ENCODE measurements at regions not wholly inside any gene's neighbourhood (a gene's known extent, or its start where the extent isn't known, plus 50 kb on each side); places are given as distances from the start of the nearest gene placed in this dataset.

GRCh38 chr5:118302786-118303185 is 685.6 kb downstream of the DTWD2 start:
- H3K36me3 Mint-ChIP-seq (ENCODE audit: insufficient read depth, unreplicated experiment): no peaks in the 10 kb centered on the region
- CTCF ChIA-PET: no interaction called here
- no TSS peak for BruUV-seq (replicated peaks)
- intact Hi-C loops (cut with micrococcal nuclease; ENCODE audit: unreplicated experiment): no loop called here
- H3K9me3 Mint-ChIP-seq (ENCODE audit: low read depth, unreplicated experiment): peaks cover 19% of the 10 kb centered on the region
- no peaks in the 10 kb centered on the region for H3K27me3 Mint-ChIP-seq (ENCODE audit: unreplicated experiment)
- H3K4me3 Mint-ChIP-seq (ENCODE audit: low read depth, unreplicated experiment): no peak overlapping the region
- H3K27ac Mint-ChIP-seq (ENCODE audit: unreplicated experiment): no peak overlapping the region
- TF ChIP-seq CTCF (IDR thresholded peaks at IDR 0.05; ENCODE audit: unreplicated experiment): no peak
- no peak for DNase-seq
- no peaks in the 10 kb centered on the region for H3K4me1 Mint-ChIP-seq (ENCODE audit: low read depth, unreplicated experiment)

- Mint-ChIP-seq H3K9me3 (ENCODE audit: low read depth, unreplicated experiment) (peaks cover 19% of the 10 kb centered on the region), H3K4me1 (ENCODE audit: low read depth, unreplicated experiment) (no peaks in the 10 kb centered on the region), H3K27me3 (ENCODE audit: unreplicated experiment) (no peaks in the 10 kb centered on the region)
Measured at GRCh38 chr5:118301696-118302095, 686.7 kb downstream of the DTWD2 start.

GRCh38 chr5:118295045-118295444 is 693.3 kb downstream of the DTWD2 start:
- intact Hi-C loops (cut with micrococcal nuclease; ENCODE audit: unreplicated experiment): no loop called here
- no peak for TF ChIP-seq CTCF (IDR thresholded peaks at IDR 0.05; ENCODE audit: unreplicated experiment)
- no peaks in the 10 kb centered on the region for H3K4me1 Mint-ChIP-seq (ENCODE audit: low read depth, unreplicated experiment)
- CTCF ChIA-PET: interaction anchor here (0.6 kb wide), 1 partner anchor 836 kb away, joined by 5 read pairs; no protein-coding TSS in a partner anchor
- no peak overlapping the region for H3K4me3 Mint-ChIP-seq (ENCODE audit: low read depth, unreplicated experiment)
- no peaks in the 10 kb centered on the region for H3K36me3 Mint-ChIP-seq (ENCODE audit: insufficient read depth, unreplicated experiment)
- no peaks in the 10 kb centered on the region for H3K27me3 Mint-ChIP-seq (ENCODE audit: unreplicated experiment)
- DNase-seq: no peak
- peaks cover 21% of the 10 kb centered on the region for H3K9me3 Mint-ChIP-seq (ENCODE audit: low read depth, unreplicated experiment)
- no peak overlapping the region for H3K27ac Mint-ChIP-seq (ENCODE audit: unreplicated experiment)
- no TSS peak for BruUV-seq (replicated peaks)

More at GRCh38 chr5:118301696-118302095, 686.7 kb downstream of the DTWD2 start:
- no TSS peak for BruUV-seq (replicated peaks)
- no peak overlapping the region for H3K4me3 Mint-ChIP-seq (ENCODE audit: low read depth, unreplicated experiment)
- CTCF ChIA-PET: interaction anchor here (0.6 kb wide), 1 partner anchor 28 kb away, joined by 3 read pairs; no protein-coding TSS in a partner anchor
- no peak overlapping the region for H3K27ac Mint-ChIP-seq (ENCODE audit: unreplicated experiment)
- H3K36me3 Mint-ChIP-seq (ENCODE audit: insufficient read depth, unreplicated experiment): no peaks in the 10 kb centered on the region
- no peak for DNase-seq
- TF ChIP-seq CTCF (IDR thresholded peaks at IDR 0.05; ENCODE audit: unreplicated experiment): no peak
- intact Hi-C loops (cut with micrococcal nuclease; ENCODE audit: unreplicated experiment): no loop called here

GRCh38 chr5:118293378-118293777 is 695.0 kb downstream of the DTWD2 start:
- H3K4me3 Mint-ChIP-seq (ENCODE audit: low read depth, unreplicated experiment): no peak overlapping the region
- TF ChIP-seq CTCF (IDR thresholded peaks at IDR 0.05; ENCODE audit: unreplicated experiment): no peak
- no peaks in the 10 kb centered on the region for H3K36me3 Mint-ChIP-seq (ENCODE audit: insufficient read depth, unreplicated experiment)
- CTCF ChIA-PET: no interaction called here
- peaks cover 26% of the 10 kb centered on the region for H3K9me3 Mint-ChIP-seq (ENCODE audit: low read depth, unreplicated experiment)
- no peak overlapping the region for H3K27ac Mint-ChIP-seq (ENCODE audit: unreplicated experiment)
- no peaks in the 10 kb centered on the region for H3K27me3 Mint-ChIP-seq (ENCODE audit: unreplicated experiment)
- BruUV-seq (replicated peaks): no TSS peak
- intact Hi-C loops (cut with micrococcal nuclease; ENCODE audit: unreplicated experiment): no loop called here
- DNase-seq: no peak
- no peaks in the 10 kb centered on the region for H3K4me1 Mint-ChIP-seq (ENCODE audit: low read depth, unreplicated experiment)
